Upper lobe of right lung (tissue), 1 donor: ENCODE measurements at regions not wholly inside any gene's neighbourhood (a gene's known extent, or its start where the extent isn't known, plus 50 kb on each side); places are given as distances from the start of the nearest gene placed in this dataset.

Experiments
- ATAC-seq: fragments of 200-7000 bp; cut with Tn5 transposase; one replicate; pipeline ENCODE4 v1.9.1; 2020; ENCODE audit warnings: mild to moderate bottlenecking, moderate library complexity
- DNase-seq: peaks from one replicate; pipeline ENCODE4 v3.0.0-alpha.2; 2020
- H3K27ac ChIP-seq: fragments of 200-600 bp; one replicate; pipeline ENCODE4 v1.8.0; 2022
- H3K27me3 ChIP-seq: fragments of 200-600 bp; one replicate; pipeline ENCODE4 v1.8.0; 2022; ENCODE audit warnings: mild to moderate bottlenecking
- H3K36me3 ChIP-seq: fragments of 200-600 bp; one replicate; pipeline ENCODE4 v1.8.0; 2022
- H3K4me1 ChIP-seq: fragments of 200-600 bp; one replicate; pipeline ENCODE4 v1.8.0; 2022
- H3K4me3 ChIP-seq: fragments of 200-600 bp; one replicate; pipeline ENCODE4 v1.8.0; 2022; ENCODE audit warnings: mild to moderate bottlenecking
- H3K9me3 ChIP-seq: fragments of 200-600 bp; one replicate; pipeline ENCODE4 v1.8.0; 2022
- CTCF ChIP-seq: fragments of 200-600 bp; IDR thresholded peaks from one replicate; pipeline ENCODE4 v1.8.0; 2022; ENCODE audit warnings: antibody characterized with exemption
- intact Hi-C: fragments of 100-400 bp; cut with DNase I; formaldehyde crosslinking; loops from one replicate; pipeline ENCODE4 v1.11.0; 2022
- donor health status: DM: no; HTN: yes; CAD: no; lungs with severe emphysema.

DNA sequence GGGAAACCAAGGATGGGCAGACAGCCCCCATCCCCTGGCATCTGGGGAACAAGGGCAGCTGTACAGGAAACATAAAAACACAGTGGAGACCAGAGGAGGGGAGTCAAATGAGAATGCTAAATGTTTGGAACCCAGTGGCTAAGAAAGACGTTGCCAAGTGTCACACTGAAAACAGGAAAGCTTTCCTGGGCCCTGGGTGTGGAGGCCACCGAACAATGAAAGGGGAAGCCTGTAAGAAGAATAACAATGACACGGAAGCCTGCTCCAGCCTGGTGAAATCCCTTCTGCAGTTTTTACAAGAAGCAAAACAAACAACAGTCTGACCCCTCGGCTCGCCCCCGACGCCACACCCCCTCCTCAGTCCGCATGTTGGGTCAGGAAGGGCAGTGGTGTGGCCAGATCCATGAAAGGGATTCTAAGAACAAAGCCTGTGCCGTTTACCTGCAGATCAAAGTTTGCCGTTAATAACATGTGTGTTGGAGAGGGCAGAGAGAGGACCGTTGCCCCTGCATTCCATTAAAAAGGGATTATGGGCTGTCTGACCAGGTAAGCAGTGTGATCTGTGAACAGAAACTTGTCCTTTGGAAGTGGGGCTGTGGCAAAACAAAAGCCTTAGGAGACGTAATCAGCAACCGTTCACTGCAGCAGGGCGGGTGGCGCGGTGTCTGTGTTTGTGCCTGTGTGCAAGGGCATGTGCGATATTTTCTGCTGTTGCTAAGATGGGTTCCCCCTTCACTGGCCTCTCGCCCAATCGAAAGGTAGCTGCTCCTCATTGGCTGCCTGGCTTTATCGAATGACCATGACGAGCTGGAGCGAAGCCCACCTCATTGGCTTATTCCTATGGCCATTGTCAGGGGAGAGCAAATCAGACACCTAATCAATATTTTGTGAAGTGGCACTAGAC lies 113.7 kb upstream of the BLID start:
- no peaks in the 10 kb centered on the region for H3K9me3 ChIP-seq
- TF ChIP-seq CTCF: no peak
- H3K4me3 ChIP-seq: no peak overlapping the region
- H3K27ac ChIP-seq: no peak overlapping the region
- intact Hi-C loops: no loop called here
- H3K27me3 ChIP-seq: no peaks in the 10 kb centered on the region
- ATAC-seq (no peak), DNase-seq (no peak)
- peaks cover 13% of the 10 kb centered on the region for H3K4me1 ChIP-seq
- H3K36me3 ChIP-seq: no peaks in the 10 kb centered on the region

DNA sequence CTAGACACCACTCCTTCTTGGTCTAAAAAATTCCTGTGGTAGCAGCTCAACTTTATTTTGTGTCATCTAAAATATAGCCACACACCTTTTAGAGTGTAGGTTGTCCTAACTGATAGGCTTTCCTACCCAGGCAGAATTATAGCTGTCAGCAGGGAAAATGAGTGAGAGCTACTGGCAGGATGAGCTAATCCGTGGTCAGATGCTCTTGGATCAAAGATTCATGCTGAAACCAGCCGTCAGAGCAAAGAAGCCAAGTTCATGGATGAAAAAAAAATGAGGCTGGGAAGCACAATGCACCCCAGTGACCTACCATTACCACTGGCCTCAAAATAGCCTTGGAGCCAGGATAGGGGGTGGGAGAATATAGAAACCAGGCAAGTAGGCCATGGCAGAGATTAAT lies 113.1 kb upstream of the BLID start:
- no peaks in the 10 kb centered on the region for H3K27me3 ChIP-seq
- no peak overlapping the region for H3K27ac ChIP-seq
- H3K9me3 ChIP-seq: no peaks in the 10 kb centered on the region
- TF ChIP-seq CTCF: no peak
- H3K4me3 ChIP-seq: no peak overlapping the region
- DNase-seq (no peak), ATAC-seq (no peak)
- H3K4me1 ChIP-seq: peaks cover 13% of the 10 kb centered on the region
- intact Hi-C loops: no loop called here
- no peaks in the 10 kb centered on the region for H3K36me3 ChIP-seq

DNA sequence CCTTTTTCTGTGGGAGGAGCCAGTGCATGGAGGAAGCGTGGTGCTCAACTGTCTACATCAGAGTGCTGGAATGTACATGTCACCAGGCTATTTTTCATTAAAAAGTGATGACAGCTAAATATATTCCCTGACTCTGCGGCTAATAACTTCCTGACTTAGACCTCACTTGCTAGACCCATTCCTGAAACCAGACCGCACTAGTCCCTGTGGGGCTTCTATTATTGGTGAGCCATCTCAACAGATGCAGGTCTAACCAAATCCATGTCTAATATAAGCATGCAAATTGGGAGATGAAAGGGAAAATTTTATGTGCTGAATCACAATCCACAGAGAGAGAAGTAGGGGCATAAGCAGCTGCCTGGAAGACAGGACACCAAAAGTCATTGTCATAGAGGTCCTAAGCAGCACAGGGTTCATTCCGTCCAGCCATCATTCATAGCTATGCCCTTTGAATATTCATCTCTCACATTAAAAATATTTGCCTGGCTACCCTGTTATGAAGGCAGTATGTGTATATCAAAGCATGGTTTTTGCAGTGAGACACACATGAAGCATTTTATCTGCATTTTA lies 110.9 kb upstream of the BLID start:
- Histone ChIP-seq H3K27ac (no peak overlapping the region), H3K4me1 (peaks cover 13% of the 10 kb centered on the region), H3K36me3 (no peaks in the 10 kb centered on the region), H3K27me3 (no peaks in the 10 kb centered on the region), H3K4me3 (no peak overlapping the region), H3K9me3 (no peaks in the 10 kb centered on the region)
- DNase-seq (no peak), ATAC-seq (no peak)
- no peak for TF ChIP-seq CTCF
- intact Hi-C loops: no loop called here

DNA sequence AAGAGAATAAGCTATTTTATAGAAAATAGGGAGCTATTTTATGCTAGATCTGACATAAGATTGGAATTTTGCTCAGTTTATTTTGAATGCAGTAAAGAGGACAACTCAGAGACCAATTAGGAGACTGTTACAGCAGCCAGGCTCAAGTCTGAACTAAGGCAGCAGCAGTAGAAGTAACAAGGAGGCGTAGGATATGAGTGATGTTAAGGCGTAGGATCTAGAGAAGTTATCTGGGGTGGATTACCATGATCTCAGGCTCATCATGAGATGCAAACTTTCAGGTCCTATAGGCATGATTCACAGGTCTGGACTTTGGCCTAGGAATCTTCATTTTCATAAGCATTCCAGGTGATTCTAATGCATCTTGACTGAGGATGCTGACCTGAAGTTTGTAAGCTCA lies 108.9 kb upstream of the BLID start:
- intact Hi-C loops: no loop called here

GRCh38 chr11:122220321-122220720 lies 104.3 kb upstream of the BLID start:
- intact Hi-C loops: no loop called here
- H3K4me1 ChIP-seq: no peaks in the 10 kb centered on the region
- no peaks in the 10 kb centered on the region for H3K27me3 ChIP-seq
- no peak overlapping the region for H3K4me3 ChIP-seq
- ATAC-seq (no peak), DNase-seq (no peak)
- no peak overlapping the region for H3K27ac ChIP-seq
- TF ChIP-seq CTCF: no peak
- H3K36me3 ChIP-seq: no peaks in the 10 kb centered on the region
- H3K9me3 ChIP-seq: no peaks in the 10 kb centered on the region

More for the DNA sequence above, 108.9 kb upstream of the BLID start:
- Histone ChIP-seq H3K27me3 (no peaks in the 10 kb centered on the region), H3K4me1 (peaks cover 9% of the 10 kb centered on the region), H3K9me3 (no peaks in the 10 kb centered on the region), H3K27ac (no peak overlapping the region), H3K36me3 (no peaks in the 10 kb centered on the region), H3K4me3 (no peak overlapping the region)
- DNase-seq: no peak
- ATAC-seq: no peak
- no peak for TF ChIP-seq CTCF
